ENCODE measurements at regions not wholly inside any gene's neighbourhood (a gene's known extent, or its start where the extent isn't known, plus 50 kb on each side); places are given as distances from the start of the nearest gene placed in this dataset.

DNA sequence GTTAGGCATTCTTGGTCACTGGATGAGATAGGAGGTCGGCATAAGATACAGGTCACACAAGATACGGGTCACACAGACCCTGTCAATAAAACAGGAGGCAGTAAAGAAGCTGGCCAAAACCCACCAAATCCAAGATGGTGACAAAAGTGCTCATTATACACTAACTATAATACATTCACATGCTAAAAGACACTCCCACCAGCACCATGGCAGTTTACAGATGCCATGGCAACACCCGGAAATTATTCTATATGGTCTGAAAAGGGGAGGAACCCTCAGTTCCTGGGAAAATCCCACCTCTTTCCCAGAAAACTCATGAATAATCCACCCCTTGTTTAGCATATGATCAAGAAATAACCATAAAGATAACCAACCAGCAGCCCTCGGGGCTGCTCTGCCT lies 56.0 kb upstream of the PTPRM start:
- no peaks in the 10 kb centered on the region for H3K27me3 ChIP-seq (ENCODE audit: control insufficient read depth, insufficient read depth, low read length)
- no peaks in the 10 kb centered on the region for H3K4me1 Mint-ChIP-seq
- no peaks in the 10 kb centered on the region for H3K27me3 Mint-ChIP-seq
- H3K4me3 ChIP-seq (ENCODE audit: low read depth, low read length) = no peak overlapping the region
- DNase-seq (no peak), ATAC-seq (ENCODE audit: low read depth in 2 of 2) (no peak)
- H3K9me3 Mint-ChIP-seq = peaks cover 0 to 11% (median 5%) of the 10 kb centered on the region in 7 donors
- H3K36me3 Mint-ChIP-seq = no peaks in the 10 kb centered on the region
- H3K36me3 ChIP-seq (ENCODE audit: control insufficient read depth, insufficient read depth, low read length) = no peaks in the 10 kb centered on the region
- no peaks in the 10 kb centered on the region for H3K9me3 ChIP-seq (ENCODE audit: control insufficient read depth in 2 of 2, low read length in 2 of 2)
- no peak overlapping the region for H3K27ac ChIP-seq (ENCODE audit: insufficient read depth, low read length, poor library complexity, severe bottlenecking)
- H3K4me1 ChIP-seq (ENCODE audit: control insufficient read depth, insufficient read depth, low read length, poor library complexity, severe bottlenecking) = no peaks in the 10 kb centered on the region
- H3K27ac Mint-ChIP-seq = no peak overlapping the region
- H3K4me3 Mint-ChIP-seq = no peak overlapping the region

GRCh38 chr18:7512348-7512747 lies 54.8 kb upstream of the PTPRM start:
- H3K27ac Mint-ChIP-seq = no peak overlapping the region
- Histone ChIP-seq H3K9me3 (ENCODE audit: control insufficient read depth in 2 of 2, low read length in 2 of 2) (no peaks in the 10 kb centered on the region), H3K27me3 (ENCODE audit: control insufficient read depth, insufficient read depth, low read length) (no peaks in the 10 kb centered on the region), H3K4me3 (ENCODE audit: low read depth, low read length) (no peak overlapping the region), H3K27ac (ENCODE audit: insufficient read depth, low read length, poor library complexity, severe bottlenecking) (no peak overlapping the region), H3K36me3 (ENCODE audit: control insufficient read depth, insufficient read depth, low read length) (no peaks in the 10 kb centered on the region), H3K4me1 (ENCODE audit: control insufficient read depth, insufficient read depth, low read length, poor library complexity, severe bottlenecking) (no peaks in the 10 kb centered on the region)
- DNase-seq = no peak
- no peak for ATAC-seq (ENCODE audit: low read depth in 2 of 2)
- H3K36me3 Mint-ChIP-seq = no peaks in the 10 kb centered on the region
- peaks cover 0 to 11% (median 2%) of the 10 kb centered on the region in 7 donors for H3K9me3 Mint-ChIP-seq
- H3K4me1 Mint-ChIP-seq = no peaks in the 10 kb centered on the region
- H3K4me3 Mint-ChIP-seq = no peak overlapping the region
- no peaks in the 10 kb centered on the region for H3K27me3 Mint-ChIP-seq

- Histone ChIP-seq H3K27ac (ENCODE audit: insufficient read depth, low read length, poor library complexity, severe bottlenecking) (no peak overlapping the region), H3K36me3 (ENCODE audit: control insufficient read depth, insufficient read depth, low read length) (no peaks in the 10 kb centered on the region), H3K27me3 (ENCODE audit: control insufficient read depth, insufficient read depth, low read length) (no peaks in the 10 kb centered on the region), H3K4me3 (ENCODE audit: low read depth, low read length) (no peak overlapping the region), H3K4me1 (ENCODE audit: control insufficient read depth, insufficient read depth, low read length, poor library complexity, severe bottlenecking) (no peaks in the 10 kb centered on the region), H3K9me3 (ENCODE audit: control insufficient read depth in 2 of 2, low read length in 2 of 2) (no peaks in the 10 kb centered on the region)
- ATAC-seq (ENCODE audit: low read depth in 2 of 2) (no peak), DNase-seq (no peak)
- Mint-ChIP-seq H3K27me3 (no peaks in the 10 kb centered on the region), H3K4me1 (no peaks in the 10 kb centered on the region), H3K36me3 (no peaks in the 10 kb centered on the region), H3K9me3 (peaks cover 0 to 11% (median 2%) of the 10 kb centered on the region in 7 donors), H3K4me3 (no peak overlapping the region), H3K27ac (no peak overlapping the region)
Observed at GRCh38 chr18:7512990-7513389, 54.1 kb upstream of the PTPRM start.

DNA sequence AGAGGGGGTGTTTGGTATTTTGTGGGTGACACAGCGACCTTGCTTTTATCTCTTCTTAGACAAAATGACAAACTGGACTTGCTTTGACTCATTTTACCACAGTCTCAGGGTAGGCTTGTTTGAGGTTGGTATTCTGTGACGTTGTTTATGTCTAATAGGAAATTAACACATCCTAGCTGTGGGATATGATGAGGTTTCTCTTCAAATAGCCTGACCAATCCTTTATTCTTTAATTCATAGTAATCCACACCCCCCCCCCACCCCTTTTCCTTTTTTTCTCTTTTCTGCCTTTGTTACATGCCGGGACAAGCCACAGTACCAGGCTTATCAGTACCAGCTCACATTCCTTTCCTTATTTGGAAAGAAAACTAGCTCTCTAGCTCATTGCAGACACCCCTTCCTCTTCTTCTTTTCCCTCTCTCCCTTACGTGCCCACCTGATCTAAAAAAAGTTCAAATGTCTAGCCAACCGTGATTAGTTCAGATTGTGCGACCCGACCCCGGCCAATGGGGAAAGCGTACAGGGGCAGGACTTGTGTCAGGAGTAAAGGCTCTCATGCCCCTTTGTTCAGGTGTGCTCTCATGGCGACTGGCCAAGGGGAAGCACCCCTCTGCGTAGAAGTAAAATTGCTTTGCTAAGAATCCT lies 52.2 kb upstream of the PTPRM start:
- Histone ChIP-seq H3K36me3 (ENCODE audit: control insufficient read depth, insufficient read depth, low read length) (no peaks in the 10 kb centered on the region), H3K27ac (ENCODE audit: insufficient read depth, low read length, poor library complexity, severe bottlenecking) (no peak overlapping the region), H3K4me1 (ENCODE audit: control insufficient read depth, insufficient read depth, low read length, poor library complexity, severe bottlenecking) (no peaks in the 10 kb centered on the region), H3K4me3 (ENCODE audit: low read depth, low read length) (no peak overlapping the region), H3K27me3 (ENCODE audit: control insufficient read depth, insufficient read depth, low read length) (no peaks in the 10 kb centered on the region), H3K9me3 (ENCODE audit: control insufficient read depth in 2 of 2, low read length in 2 of 2) (no peaks in the 10 kb centered on the region)
- DNase-seq (no peak), ATAC-seq (ENCODE audit: low read depth in 2 of 2) (no peak)
- Mint-ChIP-seq H3K27me3 (no peaks in the 10 kb centered on the region), H3K4me1 (no peaks in the 10 kb centered on the region), H3K36me3 (no peaks in the 10 kb centered on the region), H3K9me3 (peaks cover 0 to 6% (median 2%) of the 10 kb centered on the region in 7 donors), H3K4me3 (no peak overlapping the region), H3K27ac (no peak overlapping the region)

DNA sequence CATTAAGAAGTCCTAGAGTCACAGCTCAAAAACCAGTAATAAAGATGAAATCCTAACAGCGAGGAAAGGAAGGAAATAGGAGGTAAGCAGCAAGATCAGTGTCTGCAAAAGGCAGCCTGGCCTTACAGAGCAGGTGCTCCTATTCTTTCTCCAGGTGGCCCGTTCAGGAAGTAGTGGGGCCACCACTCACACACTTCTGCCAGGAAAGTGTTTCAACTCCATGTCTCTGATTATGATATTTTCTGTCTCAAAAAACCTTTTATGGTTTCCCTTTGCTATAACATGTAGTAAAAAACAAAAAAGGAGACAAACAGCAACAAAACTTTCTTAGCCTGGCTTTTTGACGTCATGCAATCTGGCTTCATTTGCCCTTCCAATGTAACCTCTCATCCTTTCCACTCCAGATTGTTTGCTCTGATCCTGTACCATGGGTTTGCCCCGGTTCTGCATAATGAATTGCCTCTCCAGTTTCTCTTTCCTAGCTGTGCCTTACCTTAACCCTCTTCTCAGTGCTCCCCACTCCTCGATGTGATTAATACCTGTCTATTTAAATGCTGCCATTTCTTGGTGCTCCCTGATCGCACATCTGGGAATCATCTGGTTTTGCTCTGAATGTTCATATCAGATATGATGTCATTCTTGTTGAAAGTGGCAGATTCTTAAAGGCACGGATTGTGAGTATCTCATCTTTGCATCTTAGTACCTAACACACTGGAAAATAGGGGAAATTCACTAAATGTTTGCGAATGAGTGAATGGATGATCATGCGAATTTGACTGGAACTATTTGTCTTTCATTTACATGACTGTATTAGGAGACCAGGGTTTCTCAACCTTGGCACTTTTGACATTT lies 50.6 kb upstream of the PTPRM start:
- no peak overlapping the region for H3K4me3 ChIP-seq (ENCODE audit: low read depth, low read length)
- DNase-seq (no peak), ATAC-seq (ENCODE audit: low read depth in 2 of 2) (no peak)
- H3K9me3 ChIP-seq (ENCODE audit: control insufficient read depth in 2 of 2, low read length in 2 of 2) = no peaks in the 10 kb centered on the region
- Mint-ChIP-seq H3K36me3 (no peaks in the 10 kb centered on the region), H3K4me1 (no peaks in the 10 kb centered on the region), H3K9me3 (peaks cover 0 to 6% (median 4%) of the 10 kb centered on the region in 7 donors), H3K27me3 (no peaks in the 10 kb centered on the region), H3K27ac (no peak overlapping the region), H3K4me3 (no peak overlapping the region)
- H3K27me3 ChIP-seq (ENCODE audit: control insufficient read depth, insufficient read depth, low read length) = no peaks in the 10 kb centered on the region
- no peak overlapping the region for H3K27ac ChIP-seq (ENCODE audit: insufficient read depth, low read length, poor library complexity, severe bottlenecking)
- no peaks in the 10 kb centered on the region for H3K4me1 ChIP-seq (ENCODE audit: control insufficient read depth, insufficient read depth, low read length, poor library complexity, severe bottlenecking)
- H3K36me3 ChIP-seq (ENCODE audit: control insufficient read depth, insufficient read depth, low read length) = no peaks in the 10 kb centered on the region
